ENCODE measurements at regions not wholly inside any gene's neighbourhood (a gene's known extent, or its start where the extent isn't known, plus 50 kb on each side); places are given as distances from the start of the nearest gene placed in this dataset.

- TF ChIP-seq POLR2A (IDR thresholded peaks at IDR 0.05): no peak
- TF ChIP-seq CTCF (IDR thresholded peaks at IDR 0.05): no peak
- no peak for TF ChIP-seq POLR2AphosphoS5 (IDR thresholded peaks at IDR 0.05)
- TF ChIP-seq EP300 (IDR thresholded peaks at IDR 0.05; ENCODE audit: low read depth): no peak
Measured at GRCh38 chr4:62791386-62791785, 1591.3 kb downstream of the ADGRL3 start.
